Stimulated activated CD8-positive, alpha-beta memory T cell treated with anti-CD3 and anti-CD28 coated beads, Interleukin-4, amount 100 ng/mL, for 24 hours (primary cell): ENCODE measurements at regions not wholly inside any gene's neighbourhood (a gene's known extent, or its start where the extent isn't known, plus 50 kb on each side); places are given as distances from the start of the nearest gene placed in this dataset.

Experiments used
- DNase-seq: peaks from one replicate; pipeline ENCODE4 v3.0.0-alpha.2; 2020; ENCODE audit warnings: low read depth

GRCh38 chr11:19366992-19367709 is 126.4 kb upstream of the E2F8 start:
- no peak for DNase-seq

- no peak for DNase-seq
These were observed 125.1 kb upstream of the E2F8 start for GRCh38 chr11:19365743-19366410.

- DNase-seq = no peak
These were observed 118.7 kb upstream of the E2F8 start for GRCh38 chr11:19359221-19360000.

- DNase-seq = no peak
These were observed 117.2 kb upstream of the E2F8 start for GRCh38 chr11:19357943-19358342.

GRCh38 chr11:19355601-19356000 is 114.9 kb upstream of the E2F8 start:
- no peak for DNase-seq

- DNase-seq = no peak
These were observed 112.6 kb upstream of the E2F8 start for GRCh38 chr11:19353287-19353850.

- DNase-seq = no peak
These were observed 112.0 kb upstream of the E2F8 start for GRCh38 chr11:19352771-19353160.

GRCh38 chr11:19352072-19352770 is 111.5 kb upstream of the E2F8 start:
- DNase-seq = no peak

- DNase-seq = no peak
These were observed 110.7 kb upstream of the E2F8 start for GRCh38 chr11:19351426-19351825.

- no peak for DNase-seq
These were observed 109.4 kb upstream of the E2F8 start for GRCh38 chr11:19350160-19350559.

GRCh38 chr11:19349340-19350025 is 108.7 kb upstream of the E2F8 start:
- DNase-seq = no peak

- DNase-seq = no peak
These were observed 107.2 kb upstream of the E2F8 start for GRCh38 chr11:19347911-19348310.

GRCh38 chr11:19345848-19346681 is 105.3 kb upstream of the E2F8 start:
- no peak for DNase-seq

GRCh38 chr11:19345519-19345847 is 104.7 kb upstream of the E2F8 start:
- DNase-seq = no peak

- no peak for DNase-seq
These were observed 104.1 kb upstream of the E2F8 start for GRCh38 chr11:19344661-19345518.

- no peak for DNase-seq
These were observed 101.3 kb upstream of the E2F8 start for GRCh38 chr11:19342036-19342435.

- no peak for DNase-seq
These were observed 97.6 kb upstream of the E2F8 start for GRCh38 chr11:19338375-19338774.

GRCh38 chr11:19337779-19338178 is 97.0 kb upstream of the E2F8 start:
- no peak for DNase-seq

- DNase-seq = no peak
These were observed 95.6 kb upstream of the E2F8 start for GRCh38 chr11:19336331-19336730.

- no peak for DNase-seq
These were observed 91.7 kb upstream of the E2F8 start for GRCh38 chr11:19332476-19332875.
